ENCODE measurements at regions not wholly inside any gene's neighbourhood (a gene's known extent, or its start where the extent isn't known, plus 50 kb on each side); places are given as distances from the start of the nearest gene placed in this dataset.

DNA sequence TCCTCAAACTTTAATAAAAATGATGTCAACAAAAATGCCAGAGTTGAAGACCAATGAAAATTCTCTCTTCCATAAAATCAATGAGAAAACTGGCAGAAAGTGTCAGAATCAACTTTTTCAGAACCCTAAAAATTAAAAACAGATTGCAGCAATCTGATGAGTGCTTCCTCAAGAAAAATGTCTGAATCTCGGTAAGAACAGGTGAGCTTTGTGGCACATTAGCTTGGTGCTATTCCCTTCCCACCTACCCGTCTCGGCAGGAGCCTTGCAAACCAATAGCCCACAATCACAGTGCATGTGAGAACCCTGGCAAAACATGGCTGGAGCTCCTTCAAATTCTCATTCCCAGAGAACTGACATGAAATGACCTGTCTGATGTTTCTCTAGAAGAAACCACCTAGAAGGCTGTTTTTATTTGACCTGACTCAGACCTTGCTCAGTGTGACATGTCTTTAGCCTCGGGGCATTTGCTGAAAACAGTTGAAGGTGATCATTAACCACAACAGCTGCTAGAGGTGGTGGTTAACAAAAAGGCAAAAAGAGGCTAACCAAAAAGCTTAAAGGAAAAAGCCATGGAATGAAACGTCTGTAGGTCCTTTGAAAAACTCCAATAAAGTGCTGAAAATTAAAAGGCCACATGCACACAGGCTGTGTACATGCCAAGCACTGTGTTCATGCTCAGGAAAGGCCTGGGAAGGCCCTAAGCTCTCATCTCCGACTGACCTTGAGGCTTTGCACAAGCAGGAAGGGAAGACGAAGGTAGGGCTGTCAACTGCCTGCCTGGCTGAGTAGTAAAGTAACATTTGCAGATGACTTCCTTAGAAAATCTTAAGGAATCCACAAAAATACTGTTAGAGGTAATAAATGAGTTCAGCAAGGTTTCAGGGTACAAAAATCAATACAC lies 253.0 kb upstream of the NSMCE3 start:
- Histone ChIP-seq H3K9me3 (no peaks in the 10 kb centered on the region), H3K4me1 (no peaks in the 10 kb centered on the region), H3K36me3 (no peaks in the 10 kb centered on the region), H3K27me3 (no peaks in the 10 kb centered on the region), H3K4me3 (no peak overlapping the region), H3K27ac (no peak overlapping the region)
- ATAC-seq (no peak), DNase-seq (no peak)
- TF ChIP-seq POLR2A (IDR thresholded peaks at IDR 0.05), result no peak
- TF ChIP-seq, protein P1, sequence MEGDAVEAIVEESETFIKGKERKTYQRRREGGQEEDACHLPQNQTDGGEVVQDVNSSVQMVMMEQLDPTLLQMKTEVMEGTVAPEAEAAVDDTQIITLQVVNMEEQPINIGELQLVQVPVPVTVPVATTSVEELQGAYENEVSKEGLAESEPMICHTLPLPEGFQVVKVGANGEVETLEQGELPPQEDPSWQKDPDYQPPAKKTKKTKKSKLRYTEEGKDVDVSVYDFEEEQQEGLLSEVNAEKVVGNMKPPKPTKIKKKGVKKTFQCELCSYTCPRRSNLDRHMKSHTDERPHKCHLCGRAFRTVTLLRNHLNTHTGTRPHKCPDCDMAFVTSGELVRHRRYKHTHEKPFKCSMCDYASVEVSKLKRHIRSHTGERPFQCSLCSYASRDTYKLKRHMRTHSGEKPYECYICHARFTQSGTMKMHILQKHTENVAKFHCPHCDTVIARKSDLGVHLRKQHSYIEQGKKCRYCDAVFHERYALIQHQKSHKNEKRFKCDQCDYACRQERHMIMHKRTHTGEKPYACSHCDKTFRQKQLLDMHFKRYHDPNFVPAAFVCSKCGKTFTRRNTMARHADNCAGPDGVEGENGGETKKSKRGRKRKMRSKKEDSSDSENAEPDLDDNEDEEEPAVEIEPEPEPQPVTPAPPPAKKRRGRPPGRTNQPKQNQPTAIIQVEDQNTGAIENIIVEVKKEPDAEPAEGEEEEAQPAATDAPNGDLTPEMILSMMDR (IDR thresholded peaks at IDR 0.05 in 4 of 5, conservative IDR thresholded peaks at IDR 0.05 in 1 of 5), result no peak
- in situ Hi-C loops (cut with MboI; ENCODE audit: low sequenced_read_pairs in 4 of 4), result no loop called here
- intact Hi-C loops (cut with DNase I; ENCODE audit: low total_unique reads), result no loop called here

DNA sequence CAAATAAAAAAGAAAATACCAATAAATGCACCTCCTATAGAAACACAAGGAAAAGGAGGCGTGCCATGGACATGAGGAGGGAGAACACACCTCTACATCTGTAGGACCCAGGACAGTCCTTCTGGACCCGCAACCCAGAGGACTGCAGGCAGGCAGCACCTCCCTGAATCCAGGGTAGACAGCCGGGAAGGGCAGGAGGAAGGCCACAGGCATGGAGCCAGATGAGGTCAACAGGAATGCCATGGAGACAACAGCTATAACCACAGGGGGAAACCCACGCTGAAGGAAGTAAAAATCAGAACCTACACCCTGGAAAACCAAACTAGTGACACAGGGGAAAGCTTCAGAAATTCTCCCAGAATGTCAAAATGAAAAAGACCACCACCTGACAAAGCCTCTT lies 248.8 kb upstream of the NSMCE3 start:
- no peak overlapping the region for H3K27ac ChIP-seq
- H3K36me3 ChIP-seq, result no peaks in the 10 kb centered on the region
- ATAC-seq, result no peak
- H3K4me3 ChIP-seq, result no peak overlapping the region
- H3K4me1 ChIP-seq, result no peaks in the 10 kb centered on the region
- DNase-seq, result no peak
- in situ Hi-C loops (cut with MboI; ENCODE audit: low sequenced_read_pairs in 4 of 4) (no loop called here), intact Hi-C loops (cut with DNase I; ENCODE audit: low total_unique reads) (no loop called here)
- no peaks in the 10 kb centered on the region for H3K9me3 ChIP-seq
- no peaks in the 10 kb centered on the region for H3K27me3 ChIP-seq
- TF ChIP-seq, protein P1 (IDR thresholded peaks at IDR 0.05 in 4 of 5, conservative IDR thresholded peaks at IDR 0.05 in 1 of 5), result no peak
- TF ChIP-seq POLR2A (IDR thresholded peaks at IDR 0.05), result no peak

DNA sequence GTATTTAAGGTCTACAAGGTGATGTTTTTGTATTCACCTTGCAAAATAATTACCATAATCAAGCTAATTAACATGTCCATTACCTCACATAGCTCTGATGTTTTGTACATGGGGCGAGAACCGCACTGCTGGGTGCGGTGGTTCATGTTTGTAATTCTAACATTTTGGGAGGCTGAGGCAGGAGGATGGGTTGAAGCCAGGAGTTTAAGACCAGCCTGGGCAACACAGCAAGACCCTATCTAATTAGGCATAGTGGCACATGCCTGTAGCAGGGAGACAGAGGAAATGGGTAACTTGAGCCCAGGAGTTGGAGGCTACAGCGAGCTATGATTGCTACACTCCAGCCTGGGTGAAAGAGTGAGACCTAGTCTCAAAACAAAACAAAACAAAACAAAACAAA lies 248.2 kb upstream of the NSMCE3 start:
- no peaks in the 10 kb centered on the region for H3K9me3 ChIP-seq
- H3K27ac ChIP-seq, result no peak overlapping the region
- no peaks in the 10 kb centered on the region for H3K36me3 ChIP-seq
- in situ Hi-C loops (cut with MboI; ENCODE audit: low sequenced_read_pairs in 4 of 4) (no loop called here), intact Hi-C loops (cut with DNase I; ENCODE audit: low total_unique reads) (no loop called here)
- H3K4me3 ChIP-seq, result no peak overlapping the region
- no peak for ATAC-seq
- H3K4me1 ChIP-seq, result no peaks in the 10 kb centered on the region
- no peaks in the 10 kb centered on the region for H3K27me3 ChIP-seq
- no peak for DNase-seq
- TF ChIP-seq POLR2A (IDR thresholded peaks at IDR 0.05), result no peak
- TF ChIP-seq, protein P1 (IDR thresholded peaks at IDR 0.05 in 4 of 5, conservative IDR thresholded peaks at IDR 0.05 in 1 of 5), result no peak

DNA sequence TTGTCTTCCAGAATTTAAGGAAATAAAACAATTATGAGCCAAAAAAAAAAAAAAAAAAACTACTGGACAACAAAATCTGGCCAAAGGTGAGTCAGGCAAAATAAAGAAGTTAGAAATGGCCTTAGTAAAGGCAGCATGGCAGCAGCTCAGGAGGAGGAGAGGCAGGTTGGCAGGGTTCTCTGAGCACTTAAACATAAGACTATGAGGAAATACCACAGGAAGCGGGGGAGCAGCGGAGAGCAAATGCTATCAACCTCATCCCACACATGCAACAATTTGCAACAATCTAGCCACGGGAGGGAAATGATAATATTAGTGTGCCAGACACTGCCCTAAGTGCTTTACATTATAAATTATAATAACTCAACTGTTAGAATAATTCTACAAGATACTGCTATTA lies 247.3 kb upstream of the NSMCE3 start:
- Histone ChIP-seq H3K4me3 (no peak overlapping the region), H3K4me1 (no peaks in the 10 kb centered on the region), H3K27ac (no peak overlapping the region), H3K27me3 (no peaks in the 10 kb centered on the region), H3K9me3 (no peaks in the 10 kb centered on the region), H3K36me3 (no peaks in the 10 kb centered on the region)
- in situ Hi-C loops (cut with MboI; ENCODE audit: low sequenced_read_pairs in 4 of 4), result no loop called here
- ATAC-seq (no peak), DNase-seq (no peak)
- intact Hi-C loops (cut with DNase I; ENCODE audit: low total_unique reads), result no loop called here
- TF ChIP-seq POLR2A (IDR thresholded peaks at IDR 0.05), result no peak
- TF ChIP-seq, protein P1 (IDR thresholded peaks at IDR 0.05 in 4 of 5, conservative IDR thresholded peaks at IDR 0.05 in 1 of 5), result no peak
